DND-41 (cell line): ENCODE measurements at regions not wholly inside any gene's neighbourhood (a gene's known extent, or its start where the extent isn't known, plus 50 kb on each side); places are given as distances from the start of the nearest gene placed in this dataset.

ENCODE experiments used
- CTCF ChIP-seq: IDR thresholded peaks from 2 replicates; pipeline ENCODE4 v1.5.1; 2012; ENCODE audit warnings: borderline replicate concordance, low read length, moderate library complexity, mild to moderate bottlenecking; ENCODE audit not compliant: poor library complexity, severe bottlenecking; ENCODE audit errors: extremely low read depth
- EZH2 ChIP-seq: IDR thresholded peaks from 3 replicates; pipeline ENCODE4 v1.6.1; 2012; ENCODE audit warnings: borderline replicate concordance, low read depth, mild to moderate bottlenecking, moderate library complexity, low read length, inconsistent platforms; ENCODE audit not compliant: severe bottlenecking

GRCh38 chr2:56001947-56002346 is 78.4 kb upstream of the EFEMP1 start:
- TF ChIP-seq CTCF (no peak), EZH2 (no peak)
